ENCODE measurements at regions not wholly inside any gene's neighbourhood (a gene's known extent, or its start where the extent isn't known, plus 50 kb on each side); places are given as distances from the start of the nearest gene placed in this dataset.

- TF ChIP-seq, protein P1, sequence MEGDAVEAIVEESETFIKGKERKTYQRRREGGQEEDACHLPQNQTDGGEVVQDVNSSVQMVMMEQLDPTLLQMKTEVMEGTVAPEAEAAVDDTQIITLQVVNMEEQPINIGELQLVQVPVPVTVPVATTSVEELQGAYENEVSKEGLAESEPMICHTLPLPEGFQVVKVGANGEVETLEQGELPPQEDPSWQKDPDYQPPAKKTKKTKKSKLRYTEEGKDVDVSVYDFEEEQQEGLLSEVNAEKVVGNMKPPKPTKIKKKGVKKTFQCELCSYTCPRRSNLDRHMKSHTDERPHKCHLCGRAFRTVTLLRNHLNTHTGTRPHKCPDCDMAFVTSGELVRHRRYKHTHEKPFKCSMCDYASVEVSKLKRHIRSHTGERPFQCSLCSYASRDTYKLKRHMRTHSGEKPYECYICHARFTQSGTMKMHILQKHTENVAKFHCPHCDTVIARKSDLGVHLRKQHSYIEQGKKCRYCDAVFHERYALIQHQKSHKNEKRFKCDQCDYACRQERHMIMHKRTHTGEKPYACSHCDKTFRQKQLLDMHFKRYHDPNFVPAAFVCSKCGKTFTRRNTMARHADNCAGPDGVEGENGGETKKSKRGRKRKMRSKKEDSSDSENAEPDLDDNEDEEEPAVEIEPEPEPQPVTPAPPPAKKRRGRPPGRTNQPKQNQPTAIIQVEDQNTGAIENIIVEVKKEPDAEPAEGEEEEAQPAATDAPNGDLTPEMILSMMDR (IDR thresholded peaks at IDR 0.05 in 8 of 11, conservative IDR thresholded peaks at IDR 0.05 in 3 of 11) = no peak
- TF ChIP-seq POLR2AphosphoS5 (IDR thresholded peaks at IDR 0.05) = no peak
Measured at GRCh38 chr1:218990019-218990418, 183.7 kb upstream of the LYPLAL1 start.
